Smooth muscle cell (in vitro differentiated cells): ENCODE measurements at regions not wholly inside any gene's neighbourhood (a gene's known extent, or its start where the extent isn't known, plus 50 kb on each side); places are given as distances from the start of the nearest gene placed in this dataset.

Source experiments
- DNase-seq: peaks from one replicate; lab custom pipeline; 2025; ENCODE audit not compliant: unreplicated experiment; lab: John Stamatoyannopoulos, UW
- H2AFZ ChIP-seq: fragments of 200-600 bp; sonication (generic); 2 replicates; pipeline ENCODE4 v1.6.0; 2016; ENCODE audit warnings: antibody characterized with exemption, low read depth, mild to moderate bottlenecking
- H3F3A ChIP-seq: fragments of 200-600 bp; sonication (generic); 2 replicates; pipeline ENCODE4 v1.6.0; 2017; ENCODE audit warnings: antibody characterized with exemption, low read depth
- H3K27ac ChIP-seq: fragments of 200-600 bp; sonication (generic); 2 replicates; pipeline ENCODE4 v1.5.1; 2016; ENCODE audit warnings: low read depth, mild to moderate bottlenecking
- H3K27me3 ChIP-seq: fragments of 200-600 bp; sonication (generic); 2 replicates; pipeline ENCODE4 v1.6.1; 2016; ENCODE audit warnings: low read depth, mild to moderate bottlenecking
- H3K36me3 ChIP-seq: fragments of 200-600 bp; sonication (generic); 2 replicates; pipeline ENCODE4 v1.5.1; 2016; ENCODE audit warnings: low read depth
- H3K4me1 ChIP-seq: fragments of 200-600 bp; sonication (generic); 2 replicates; pipeline ENCODE4 v1.5.1; 2016; ENCODE audit warnings: low read depth
- H3K4me2 ChIP-seq: fragments of 200-600 bp; sonication (generic); 2 replicates; pipeline ENCODE4 v1.6.0; 2016; ENCODE audit warnings: mild to moderate bottlenecking
- H3K4me3 ChIP-seq: fragments of 200-600 bp; sonication (generic); 2 replicates; pipeline ENCODE4 v1.5.1; 2016; ENCODE audit warnings: mild to moderate bottlenecking
- H3K79me2 ChIP-seq: fragments of 200-600 bp; sonication (generic); 2 replicates; pipeline ENCODE4 v1.6.0; 2016; ENCODE audit warnings: low read depth, mild to moderate bottlenecking
- H3K9ac ChIP-seq: fragments of 200-600 bp; sonication (generic); 2 replicates; pipeline ENCODE4 v1.6.0; 2016; ENCODE audit warnings: low read depth
- H3K9me3 ChIP-seq: fragments of 200-600 bp; sonication (generic); replicated peaks from 2 replicates; pipeline ENCODE4 v1.5.1; 2016; ENCODE audit warnings: low read depth
- H4K20me1 ChIP-seq: fragments of 200-600 bp; sonication (generic); 2 replicates; pipeline ENCODE4 v1.6.0; 2016; ENCODE audit warnings: low read depth
- WGBS: methylation state at CpG from one replicate; pipeline ENCODE4 v1.1.7; 2016; ENCODE audit warnings: low lambda C conversion rate; 5-methylcytosine and 5-hydroxymethylcytosine counted together
- TF ChIP-seq, protein P1 (sequence below): fragments of 200-600 bp; sonication (generic); IDR thresholded peaks from 2 replicates; pipeline ENCODE4 v1.5.1; 2017; ENCODE audit warnings: borderline replicate concordance, mild to moderate bottlenecking, antibody characterized with exemption; ENCODE audit not compliant: insufficient read depth, poor library complexity, severe bottlenecking

DNA sequence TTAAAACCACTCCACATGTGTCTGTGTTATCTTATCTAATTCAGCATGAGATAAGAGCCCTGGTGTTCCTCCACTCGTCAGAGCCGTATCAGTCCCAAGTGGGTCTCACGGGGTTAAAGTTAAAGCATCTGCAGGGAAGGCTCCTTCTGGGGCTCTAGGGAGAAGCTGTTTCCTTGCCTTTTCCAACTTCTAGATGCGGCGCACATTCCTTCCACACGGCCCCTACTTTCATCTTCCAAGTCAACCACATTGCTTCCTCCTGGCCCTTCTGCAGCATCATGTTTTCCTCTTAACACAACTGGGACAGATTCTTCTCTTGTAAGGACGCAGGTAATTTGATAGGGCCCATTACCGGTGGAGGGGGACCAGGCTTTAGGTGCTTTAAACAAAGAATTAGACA is 620.1 kb upstream of the DPP6 start:
- Histone ChIP-seq H3K4me2 (no peak overlapping the region), H4K20me1 (no peaks in the 10 kb centered on the region), H2AFZ (no peak overlapping the region), H3K9me3 (no peaks in the 10 kb centered on the region), H3K36me3 (no peaks in the 10 kb centered on the region), H3F3A (no peaks in the 10 kb centered on the region), H3K4me3 (no peak overlapping the region), H3K27me3 (no peaks in the 10 kb centered on the region), H3K79me2 (no peaks in the 10 kb centered on the region), H3K4me1 (no peaks in the 10 kb centered on the region), H3K9ac (no peak overlapping the region), H3K27ac (no peak overlapping the region)
- WGBS: 73% methylated on average over 8 of the region's 8 CpGs
- TF ChIP-seq, protein P1, sequence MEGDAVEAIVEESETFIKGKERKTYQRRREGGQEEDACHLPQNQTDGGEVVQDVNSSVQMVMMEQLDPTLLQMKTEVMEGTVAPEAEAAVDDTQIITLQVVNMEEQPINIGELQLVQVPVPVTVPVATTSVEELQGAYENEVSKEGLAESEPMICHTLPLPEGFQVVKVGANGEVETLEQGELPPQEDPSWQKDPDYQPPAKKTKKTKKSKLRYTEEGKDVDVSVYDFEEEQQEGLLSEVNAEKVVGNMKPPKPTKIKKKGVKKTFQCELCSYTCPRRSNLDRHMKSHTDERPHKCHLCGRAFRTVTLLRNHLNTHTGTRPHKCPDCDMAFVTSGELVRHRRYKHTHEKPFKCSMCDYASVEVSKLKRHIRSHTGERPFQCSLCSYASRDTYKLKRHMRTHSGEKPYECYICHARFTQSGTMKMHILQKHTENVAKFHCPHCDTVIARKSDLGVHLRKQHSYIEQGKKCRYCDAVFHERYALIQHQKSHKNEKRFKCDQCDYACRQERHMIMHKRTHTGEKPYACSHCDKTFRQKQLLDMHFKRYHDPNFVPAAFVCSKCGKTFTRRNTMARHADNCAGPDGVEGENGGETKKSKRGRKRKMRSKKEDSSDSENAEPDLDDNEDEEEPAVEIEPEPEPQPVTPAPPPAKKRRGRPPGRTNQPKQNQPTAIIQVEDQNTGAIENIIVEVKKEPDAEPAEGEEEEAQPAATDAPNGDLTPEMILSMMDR: no peak
- DNase-seq: no peak

GRCh38 chr7:153433223-153433622 is 619.0 kb upstream of the DPP6 start:
- no peaks in the 10 kb centered on the region for H3K79me2 ChIP-seq
- DNase-seq: no peak

GRCh38 chr7:153440715-153441114 is 611.5 kb upstream of the DPP6 start:
- no peak overlapping the region for H2AFZ ChIP-seq
- H3K4me1 ChIP-seq: no peaks in the 10 kb centered on the region
- no peak for DNase-seq
- no peaks in the 10 kb centered on the region for H3K9me3 ChIP-seq
- H3K9ac ChIP-seq: no peak overlapping the region
- H3K79me2 ChIP-seq: no peaks in the 10 kb centered on the region
- H3K27ac ChIP-seq: no peak overlapping the region
- no peaks in the 10 kb centered on the region for H3K27me3 ChIP-seq
- no peak overlapping the region for H3K4me3 ChIP-seq
- H3K4me2 ChIP-seq: no peak overlapping the region
- TF ChIP-seq, protein P1: no peak
- no peaks in the 10 kb centered on the region for H3F3A ChIP-seq
- no peaks in the 10 kb centered on the region for H4K20me1 ChIP-seq
- WGBS: 68% methylated on average over 5 of the region's 5 CpGs
- no peaks in the 10 kb centered on the region for H3K36me3 ChIP-seq

More at GRCh38 chr7:153433223-153433622, 619.0 kb upstream of the DPP6 start:
- no peak overlapping the region for H3K27ac ChIP-seq
- no peaks in the 10 kb centered on the region for H3K4me1 ChIP-seq
- no peaks in the 10 kb centered on the region for H4K20me1 ChIP-seq
- no peak overlapping the region for H3K4me2 ChIP-seq
- H3K4me3 ChIP-seq: no peak overlapping the region
- no peaks in the 10 kb centered on the region for H3K27me3 ChIP-seq
- 88% methylated on average over 8 of the region's 8 CpGs for WGBS
- H3F3A ChIP-seq: no peaks in the 10 kb centered on the region
- no peaks in the 10 kb centered on the region for H3K9me3 ChIP-seq
- TF ChIP-seq, protein P1: no peak
- no peaks in the 10 kb centered on the region for H3K36me3 ChIP-seq
- H3K9ac ChIP-seq: no peak overlapping the region
- no peak overlapping the region for H2AFZ ChIP-seq

DNA sequence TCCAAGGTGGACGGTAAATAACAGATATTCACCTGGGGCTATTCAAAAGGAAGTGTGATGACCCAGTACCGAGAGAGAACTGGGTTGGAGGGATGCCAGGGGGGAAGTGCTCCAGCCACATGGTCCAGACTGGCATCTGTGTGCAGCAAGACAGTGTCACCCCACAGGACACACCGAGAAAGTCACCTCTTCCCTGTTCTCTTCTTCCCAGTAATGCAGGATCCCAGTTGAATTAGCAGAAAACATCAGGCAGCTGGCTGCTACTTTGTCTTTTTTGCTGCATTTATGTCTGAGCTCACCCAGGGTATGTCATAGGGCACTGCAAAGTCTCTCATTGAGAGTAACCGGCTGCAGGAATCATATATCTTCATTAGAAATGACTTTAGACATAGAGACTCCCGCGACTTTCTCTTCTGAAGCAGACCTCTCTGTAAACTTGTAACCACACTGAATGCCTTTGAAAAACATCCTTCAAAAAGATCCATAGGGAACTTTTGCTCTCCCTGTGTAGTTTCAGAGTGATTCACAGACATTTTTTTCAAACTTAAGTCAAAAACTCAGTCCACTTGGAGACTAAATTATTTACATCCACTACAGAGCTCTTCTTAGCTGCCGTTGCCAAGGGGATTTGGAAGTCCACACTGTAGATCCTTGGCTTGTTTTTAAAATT is 609.0 kb upstream of the DPP6 start:
- 70% methylated on average over 7 of the region's 7 CpGs for WGBS
- Histone ChIP-seq H2AFZ (no peak overlapping the region), H3K79me2 (no peaks in the 10 kb centered on the region), H4K20me1 (no peaks in the 10 kb centered on the region), H3F3A (no peaks in the 10 kb centered on the region), H3K9ac (no peak overlapping the region), H3K36me3 (no peaks in the 10 kb centered on the region), H3K4me2 (no peak overlapping the region), H3K4me1 (no peaks in the 10 kb centered on the region), H3K27ac (no peak overlapping the region), H3K9me3 (no peaks in the 10 kb centered on the region), H3K4me3 (no peak overlapping the region), H3K27me3 (no peaks in the 10 kb centered on the region)
- no peak for DNase-seq
- TF ChIP-seq, protein P1: no peak
